ENCODE measurements at regions not wholly inside any gene's neighbourhood (a gene's known extent, or its start where the extent isn't known, plus 50 kb on each side); places are given as distances from the start of the nearest gene placed in this dataset.

DNA sequence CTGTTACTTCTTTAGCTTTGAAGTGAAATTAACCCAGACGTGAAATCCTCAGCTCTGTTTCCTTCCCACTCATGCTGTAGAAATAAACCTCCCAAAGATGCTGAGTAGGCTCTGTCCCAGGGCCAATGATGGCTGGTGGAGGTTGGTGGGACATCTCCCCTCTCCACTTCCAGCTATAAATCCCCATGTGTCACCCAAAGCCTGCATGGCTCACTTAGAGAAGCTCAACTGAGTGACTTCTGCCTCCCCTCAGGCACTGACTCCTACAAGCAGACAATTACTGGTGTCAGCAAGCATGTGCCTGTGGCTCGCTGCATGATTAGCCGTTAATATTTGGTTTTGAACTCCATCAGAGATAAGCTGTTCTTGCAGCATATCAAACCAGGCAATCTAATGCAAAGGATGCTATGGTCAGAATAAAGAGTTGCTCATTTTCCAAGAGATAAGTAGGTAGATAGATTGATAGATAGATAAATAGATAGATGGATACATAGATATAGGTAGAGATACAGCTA, 569.5 kb upstream of the WWC1 start:
- no peak for DNase-seq

DNA sequence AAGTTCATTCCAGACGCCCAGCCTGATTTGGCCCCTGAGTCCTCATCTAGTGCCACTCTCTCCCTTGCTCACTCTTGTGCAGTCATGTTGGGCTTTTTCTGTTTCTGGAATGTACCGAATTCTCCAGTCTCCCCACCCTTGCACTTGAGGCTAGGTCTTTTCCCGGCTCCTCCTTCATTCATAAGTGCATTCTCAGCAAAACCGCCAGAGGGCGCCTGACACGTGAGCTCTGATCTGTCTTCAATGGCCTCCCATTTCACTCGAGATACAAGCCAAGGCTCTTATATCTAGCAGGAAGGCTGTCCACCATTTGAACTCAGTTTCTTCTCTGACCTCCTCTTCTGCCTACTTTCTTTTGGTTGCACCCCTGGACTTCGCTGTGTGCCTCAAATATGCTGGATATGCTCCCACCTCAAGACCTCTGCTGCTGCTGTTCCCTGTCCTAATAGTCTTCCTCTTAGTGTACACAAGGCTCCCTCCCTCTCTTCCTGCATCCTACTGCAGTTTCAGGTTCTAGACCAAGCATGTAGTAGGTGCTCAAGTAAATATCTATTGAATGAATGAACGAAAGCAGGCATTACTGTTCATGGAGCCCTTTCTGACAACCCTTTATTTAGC, 568.1 kb upstream of the WWC1 start:
- DNase-seq = peak; percentile 45

DNA sequence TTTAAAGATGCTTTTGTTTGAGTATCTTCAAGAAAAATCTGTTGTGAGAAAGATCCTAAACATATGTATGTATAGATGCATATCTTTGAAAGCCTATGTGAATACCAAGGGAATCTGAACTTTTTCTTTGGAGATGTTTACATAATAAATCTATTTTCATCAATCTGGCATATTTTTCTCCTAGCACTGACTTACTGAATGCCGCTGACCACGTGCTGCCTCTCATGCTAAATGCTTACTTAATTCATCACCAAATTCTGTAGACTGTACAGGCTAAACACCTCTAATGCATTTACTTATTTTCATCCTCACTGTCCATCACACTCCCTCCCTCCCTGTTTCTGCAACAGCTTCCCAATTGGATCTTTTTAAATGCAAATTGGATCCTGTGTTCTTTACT, 566.2 kb upstream of the WWC1 start:
- no peak for DNase-seq

DNA sequence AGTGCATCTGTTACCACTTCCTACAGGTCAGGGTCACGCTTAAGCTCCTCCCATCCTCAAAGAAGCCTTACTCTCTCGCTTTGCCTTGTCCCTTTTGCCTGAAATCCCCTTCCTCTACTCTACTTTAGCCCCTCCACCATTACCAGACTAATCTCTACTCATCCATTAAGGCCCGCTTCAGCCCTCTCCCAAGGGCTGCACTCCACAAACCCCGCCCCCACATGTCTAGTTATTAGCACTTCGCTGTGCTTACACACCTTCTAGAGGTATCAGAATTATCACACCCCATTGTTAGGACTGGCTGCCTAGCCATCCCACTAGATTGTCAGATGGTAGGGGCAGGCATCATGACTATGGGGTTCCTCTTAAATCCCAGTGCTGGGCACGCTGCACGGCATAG, 565.7 kb upstream of the WWC1 start:
- no peak for DNase-seq

DNA sequence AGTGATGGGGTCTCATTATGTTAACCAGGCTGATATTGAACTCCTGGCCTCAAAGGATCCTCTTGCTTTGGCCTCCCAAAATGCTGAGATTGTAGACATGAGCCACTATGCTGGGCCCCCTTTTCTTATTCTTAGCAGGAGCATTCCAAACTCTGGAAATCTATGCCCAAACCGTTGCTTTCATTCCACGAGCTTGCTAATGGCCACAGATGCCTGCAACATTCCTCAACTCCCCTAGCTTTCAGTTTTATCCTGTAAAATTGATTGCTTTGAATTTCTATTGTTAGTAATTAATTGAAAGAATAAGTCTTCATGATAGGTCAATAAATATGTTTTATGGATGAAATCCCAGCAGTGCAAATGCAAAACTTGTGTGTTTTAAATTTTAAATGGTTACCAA, 564.8 kb upstream of the WWC1 start:
- no peak for DNase-seq

DNA sequence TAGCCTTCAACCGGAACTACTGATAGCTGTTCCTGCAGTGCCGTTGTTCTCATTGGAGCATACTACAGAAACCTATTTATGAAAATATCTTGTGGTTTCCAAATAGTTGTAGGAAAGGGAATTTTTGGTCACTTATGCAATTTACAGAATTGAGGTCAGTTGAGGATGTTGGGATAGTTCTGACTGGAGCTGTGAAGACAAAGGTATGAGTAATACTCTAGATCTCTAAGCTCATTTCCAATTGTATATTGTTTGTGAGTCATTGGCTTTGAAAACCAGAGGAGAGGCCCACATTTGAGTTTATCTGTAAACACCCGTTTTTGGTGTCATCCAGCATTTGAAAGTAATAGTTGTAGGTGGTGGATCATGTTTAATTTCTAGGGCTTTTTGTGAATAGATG, 561.3 kb upstream of the WWC1 start:
- no peak for DNase-seq

DNA sequence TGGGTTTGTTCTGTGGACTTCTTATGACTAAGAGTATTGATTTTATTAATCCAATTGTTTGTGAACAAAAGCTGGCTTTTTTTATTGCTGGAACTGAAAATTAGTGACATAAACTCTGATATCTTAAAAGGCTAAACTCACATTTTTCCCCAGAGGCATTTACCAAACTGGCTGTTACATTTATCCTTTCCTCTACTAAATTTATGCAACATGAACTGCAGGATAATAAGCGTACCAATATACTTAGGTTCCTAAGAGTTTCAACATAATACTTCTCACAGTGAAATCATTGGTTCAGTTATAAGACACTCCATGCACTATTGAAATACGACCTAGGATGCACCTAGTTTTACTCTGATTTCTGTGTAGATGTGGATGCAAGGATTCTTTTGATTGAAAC, 560.8 kb upstream of the WWC1 start:
- no peak for DNase-seq

DNA sequence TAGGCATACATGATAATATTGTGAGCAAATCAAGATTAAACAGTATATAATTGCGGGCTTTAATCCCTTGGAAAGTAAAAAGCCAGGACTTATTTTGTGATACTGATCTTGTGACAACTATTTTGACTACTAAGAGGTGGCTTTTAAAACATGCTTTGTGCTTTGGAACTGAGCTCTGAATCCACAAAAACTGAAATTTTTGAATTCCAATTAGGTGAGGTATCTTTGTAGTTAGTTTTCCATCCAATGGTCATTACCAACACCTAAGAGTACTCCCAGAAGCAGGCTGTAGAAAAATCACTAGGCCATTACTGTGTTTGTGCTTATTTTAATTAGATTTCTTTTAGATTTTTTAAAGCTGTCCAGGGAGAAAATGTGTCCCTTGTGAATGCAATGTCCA, 559.5 kb upstream of the WWC1 start:
- no peak for DNase-seq

DNA sequence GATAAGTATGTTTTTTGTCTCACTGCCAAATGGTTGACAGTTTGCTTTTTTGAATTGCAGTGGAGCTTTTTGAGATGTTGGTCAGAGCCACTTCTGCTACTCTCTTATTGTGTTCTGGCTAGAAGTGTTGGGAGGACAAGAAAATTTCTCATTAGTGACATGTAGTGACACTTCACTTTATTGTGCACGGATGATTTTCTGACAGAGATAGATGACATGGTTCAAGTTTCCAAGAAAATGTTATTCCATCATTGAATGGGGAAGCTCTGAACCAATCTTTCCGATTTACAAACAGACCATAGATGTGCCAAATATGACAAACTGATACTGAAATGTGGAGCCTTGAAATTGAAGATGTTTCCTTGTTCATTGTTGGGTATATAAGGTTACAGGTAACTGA, 558.9 kb upstream of the WWC1 start:
- DNase-seq = no peak

DNA sequence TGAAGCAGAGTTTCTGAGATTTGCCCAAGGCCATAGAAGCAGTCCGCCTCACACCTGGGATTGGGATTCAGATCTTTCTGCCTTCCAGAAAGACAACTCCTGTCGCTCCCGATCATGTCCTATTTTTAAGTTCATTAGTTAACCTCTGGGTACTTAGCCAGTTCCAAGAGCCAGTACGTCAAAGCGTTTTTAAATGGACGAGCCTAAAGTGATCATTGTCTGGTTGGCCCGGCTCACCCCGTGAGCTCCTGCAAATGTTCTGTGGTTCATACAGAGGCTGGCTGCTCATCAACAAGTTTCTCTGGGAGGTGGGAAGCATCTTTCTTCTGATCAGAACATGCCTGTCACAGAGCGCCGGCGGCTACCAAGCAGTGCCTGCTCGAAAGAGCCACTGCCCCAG, 554.5 kb upstream of the WWC1 start:
- no peak for DNase-seq

DNA sequence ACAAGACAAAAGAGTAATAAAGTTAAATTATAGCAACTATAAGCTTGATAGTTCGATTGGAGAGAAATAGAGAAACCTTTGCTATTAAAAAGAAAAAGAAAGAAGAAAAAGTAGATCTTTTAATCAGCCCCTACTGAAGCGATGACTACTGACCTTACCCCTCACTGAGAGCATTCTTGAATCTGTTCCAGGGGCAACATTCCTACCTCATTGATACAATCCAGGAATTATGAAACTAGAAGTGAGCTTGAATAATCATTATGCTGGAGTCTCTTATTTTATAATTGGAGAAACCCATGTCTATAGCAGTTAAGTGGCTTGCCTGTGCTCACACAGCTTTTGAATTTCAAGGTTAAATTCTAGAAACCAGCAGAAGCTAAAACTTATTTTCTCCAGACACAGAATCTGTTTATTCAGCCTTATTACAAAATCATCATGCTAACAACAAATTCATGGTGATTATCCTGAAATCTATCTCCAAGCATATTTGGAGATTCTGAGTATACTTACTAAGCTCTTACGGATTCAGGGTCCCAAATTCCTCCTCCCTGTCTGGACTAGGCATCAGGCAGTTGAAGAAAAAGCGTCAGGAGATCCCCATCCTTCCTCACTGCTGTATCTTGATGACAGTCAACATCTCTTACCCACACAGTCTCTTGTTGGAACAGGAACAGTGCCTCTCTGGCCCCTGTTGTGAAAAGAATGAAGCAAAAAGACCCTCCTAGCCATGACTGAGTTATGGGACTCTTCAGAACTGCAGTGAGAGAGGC, 547.6 kb upstream of the WWC1 start:
- DNase-seq = peak; percentile 18

DNA sequence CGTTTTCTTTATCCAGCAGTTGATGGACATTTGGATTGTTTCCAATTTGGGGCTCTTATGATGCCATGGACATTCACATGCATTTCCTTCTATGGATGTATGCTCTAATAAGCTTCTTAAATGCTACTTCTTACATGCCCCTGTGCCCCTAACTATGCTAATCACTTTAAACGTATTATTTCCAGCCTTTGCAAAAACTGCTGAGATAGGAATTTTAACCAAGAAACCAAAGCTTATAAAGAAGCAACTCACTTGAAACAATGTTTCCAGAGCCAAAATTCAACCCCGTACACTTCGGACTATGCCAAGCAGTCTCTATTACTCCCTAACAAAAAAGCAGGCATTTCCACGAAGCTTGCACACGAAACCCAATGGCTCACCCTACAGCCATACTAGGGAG, 545.6 kb upstream of the WWC1 start:
- DNase-seq = no peak

DNA sequence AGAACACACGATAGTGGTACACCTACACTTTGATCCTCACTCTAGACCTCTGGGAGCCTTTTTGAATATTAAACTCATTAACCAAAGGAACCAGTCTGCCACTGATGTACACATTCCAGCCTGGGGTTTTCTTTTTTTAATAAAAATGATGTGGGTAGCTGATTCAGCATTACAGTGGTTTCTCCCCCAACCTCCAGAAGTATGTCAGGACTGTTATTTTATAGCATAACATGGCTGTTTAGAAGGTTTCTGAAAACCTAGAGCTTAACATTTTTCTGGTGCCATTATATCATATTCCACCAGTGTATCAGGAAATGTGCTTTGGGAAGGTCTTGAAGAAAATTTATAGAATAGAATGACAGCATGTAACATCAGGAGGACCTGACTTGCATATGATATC, 540.9 kb upstream of the WWC1 start:
- DNase-seq = no peak

DNA sequence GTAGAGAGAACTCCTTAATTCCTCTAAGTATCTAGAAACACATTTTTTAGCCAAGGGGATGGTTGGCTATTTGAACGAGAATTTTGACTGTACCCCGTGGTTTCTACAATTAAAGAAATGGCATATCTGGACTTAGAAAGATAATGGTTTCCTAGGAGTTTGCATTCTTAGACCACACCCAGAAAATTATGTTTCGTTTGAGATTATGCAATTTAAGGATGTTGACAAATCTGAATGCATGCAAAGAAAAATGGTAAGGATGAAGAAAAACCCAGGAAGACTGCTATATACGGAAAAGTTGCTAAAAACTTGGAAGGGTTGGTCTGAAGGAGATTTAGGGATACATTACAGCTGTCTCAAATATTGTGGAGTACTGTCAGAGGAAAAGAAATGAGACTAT, 538.5 kb upstream of the WWC1 start:
- DNase-seq = no peak

DNA sequence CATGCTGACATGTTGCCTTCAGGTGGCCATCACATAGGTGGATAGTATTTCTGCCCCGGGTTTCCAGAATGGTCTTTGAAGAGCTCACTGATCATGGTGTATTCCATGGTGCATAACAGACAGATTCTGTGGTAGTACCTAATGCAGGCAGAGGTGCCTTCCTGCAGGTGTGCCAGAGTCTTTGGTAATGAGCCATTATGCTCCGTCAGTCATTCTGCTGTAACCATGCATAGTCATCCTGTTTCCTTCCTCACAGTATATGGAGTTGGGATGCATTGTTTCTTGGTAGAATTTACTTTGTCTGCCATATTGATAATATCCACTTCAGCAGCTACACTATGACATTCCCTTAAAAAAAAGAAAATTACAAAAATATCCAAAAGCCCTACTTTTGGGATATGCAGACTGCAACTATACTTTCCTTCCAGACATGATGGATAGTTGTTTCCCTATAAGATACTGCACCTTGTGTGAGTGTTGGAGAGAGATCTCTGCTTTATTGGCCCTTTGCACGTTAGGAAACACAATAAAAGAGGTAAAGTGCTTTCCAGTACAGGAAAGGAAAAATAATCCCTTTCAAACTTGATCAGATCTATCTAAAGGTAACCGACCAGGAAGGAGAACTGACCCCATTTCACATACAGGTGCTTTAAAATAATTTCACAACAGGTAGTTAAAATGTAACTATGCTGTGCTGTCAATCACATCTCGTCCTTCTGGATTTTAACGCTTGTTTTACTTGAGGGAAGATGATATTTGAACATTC, 537.5 kb upstream of the WWC1 start:
- DNase-seq = no peak

DNA sequence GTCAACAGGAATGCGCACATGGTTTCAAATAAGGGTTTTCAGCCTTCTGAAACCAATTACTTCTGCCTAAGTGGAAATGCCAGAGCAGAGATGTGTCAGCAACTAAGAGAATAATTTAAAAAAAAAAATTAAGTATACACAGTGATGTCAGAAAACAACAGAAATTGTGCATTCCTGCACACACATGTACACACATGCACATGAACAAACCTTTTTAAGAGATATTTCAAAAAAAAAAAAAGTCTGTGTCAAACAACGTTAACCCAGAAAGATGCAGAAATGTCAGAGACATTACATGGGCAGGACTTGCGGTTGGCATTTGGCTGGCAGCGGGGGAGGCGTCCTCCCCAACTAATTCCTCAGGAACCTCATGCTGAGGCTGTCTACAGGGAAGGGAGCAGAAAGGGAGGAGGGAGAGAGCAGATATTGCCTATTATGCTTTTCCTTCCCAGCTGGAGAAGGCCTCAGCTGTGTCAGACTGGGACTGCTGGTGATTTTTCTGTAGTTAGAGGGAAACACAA, 536.9 kb upstream of the WWC1 start:
- DNase-seq = no peak

DNA sequence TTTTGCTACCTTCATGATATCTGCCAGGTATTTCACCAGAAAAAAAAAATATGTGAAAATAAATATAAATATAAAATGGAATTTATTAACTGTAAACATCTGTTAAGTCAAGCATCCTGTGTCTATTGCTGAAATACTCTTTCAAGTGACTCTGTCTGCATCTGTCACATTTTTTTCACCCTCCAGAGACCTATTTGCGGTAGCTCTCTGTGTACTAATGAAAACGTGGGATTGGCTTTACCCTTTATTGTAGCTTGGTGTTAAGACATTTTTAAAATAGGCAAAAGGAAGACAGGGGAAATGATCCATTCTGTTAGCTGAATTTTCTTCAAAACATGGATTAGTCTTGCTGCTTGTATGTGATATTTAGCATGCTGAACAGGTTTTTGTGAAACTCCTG, 536.0 kb upstream of the WWC1 start:
- no peak for DNase-seq

DNA sequence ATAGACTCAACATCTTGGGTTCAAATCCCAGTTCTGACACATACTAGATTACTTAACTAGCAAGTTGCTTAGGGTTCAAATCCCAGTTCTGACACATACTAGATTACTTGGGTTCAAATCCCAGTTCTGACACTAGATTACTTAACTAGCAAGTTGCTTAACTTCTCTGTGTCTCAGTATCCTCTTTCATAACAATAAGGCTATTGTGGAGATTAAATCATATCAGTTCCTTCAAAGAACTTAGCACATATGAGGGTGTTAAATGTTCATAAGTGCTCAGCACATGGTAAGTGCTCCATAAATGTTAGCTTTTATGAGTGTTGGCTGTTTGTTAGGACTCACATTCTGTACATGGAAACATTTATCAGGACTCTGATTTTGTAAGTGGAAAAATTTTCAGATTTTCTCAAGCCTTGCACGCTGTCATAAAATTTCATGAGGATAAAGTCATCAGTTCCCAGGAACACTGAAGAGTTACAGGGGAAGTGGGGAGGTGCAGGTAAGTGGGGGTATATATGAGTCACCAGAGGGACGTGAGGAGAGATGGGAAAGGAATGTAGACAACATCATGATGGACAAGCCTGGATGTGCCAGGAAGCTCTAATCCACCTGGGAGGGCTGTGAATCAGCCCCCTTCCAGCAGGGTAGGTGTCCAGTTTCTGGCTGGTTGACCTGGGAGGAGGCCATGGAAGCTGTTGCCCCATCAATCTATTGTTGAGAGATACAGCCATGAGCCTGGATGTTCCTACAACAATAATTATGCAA, 532.2 kb upstream of the WWC1 start:
- DNase-seq = no peak

DNA sequence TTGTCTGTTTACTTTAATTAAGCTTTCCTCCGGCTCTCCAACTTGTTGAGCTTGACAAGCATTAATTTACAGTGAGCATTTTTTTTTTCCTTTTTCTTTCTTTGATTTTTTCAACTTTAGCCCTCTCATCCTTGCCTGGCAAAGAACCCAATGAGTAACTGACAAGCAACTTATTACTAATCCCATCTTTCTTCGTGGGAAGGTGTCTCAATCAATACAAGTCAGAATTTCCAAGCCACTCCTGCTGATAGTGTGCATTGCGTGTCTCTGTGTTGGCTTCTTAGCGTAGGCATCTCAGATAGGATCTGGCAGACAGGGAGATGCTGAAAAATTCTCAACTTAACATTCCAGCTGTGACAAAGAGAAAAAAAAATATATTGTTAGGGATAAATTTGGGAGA, 527.7 kb upstream of the WWC1 start:
- DNase-seq = no peak

DNA sequence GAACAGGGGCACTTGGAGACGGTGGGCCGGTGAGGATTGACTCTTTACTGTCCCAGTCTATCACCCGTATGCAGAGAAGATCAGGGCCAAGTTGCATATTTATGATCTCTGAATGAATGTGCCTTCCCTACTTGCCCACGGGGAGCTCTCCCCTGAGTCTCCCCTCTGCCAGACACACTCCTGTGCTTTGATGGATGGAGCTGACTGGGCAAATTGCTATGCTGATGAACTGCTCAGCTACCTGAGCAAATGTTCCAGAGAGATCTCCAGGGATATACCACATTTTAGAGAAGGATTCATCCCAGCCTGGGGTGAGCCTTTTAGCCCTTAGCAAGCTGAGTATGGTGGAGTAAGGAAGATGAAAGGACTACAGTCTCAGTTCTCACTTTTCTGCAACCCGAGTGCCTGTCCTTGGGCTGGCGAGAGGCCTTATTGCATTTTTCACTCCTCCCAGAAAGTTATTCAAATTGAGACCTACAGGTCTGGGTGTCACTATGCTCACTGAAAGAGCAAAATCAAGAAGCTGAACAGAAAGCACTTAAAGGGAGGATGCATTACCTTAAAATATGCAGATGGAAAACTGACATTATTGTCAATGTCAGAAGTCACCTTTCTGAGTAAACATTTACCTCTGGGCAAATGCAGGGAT, 526.7 kb upstream of the WWC1 start:
- DNase-seq = no peak

DNA sequence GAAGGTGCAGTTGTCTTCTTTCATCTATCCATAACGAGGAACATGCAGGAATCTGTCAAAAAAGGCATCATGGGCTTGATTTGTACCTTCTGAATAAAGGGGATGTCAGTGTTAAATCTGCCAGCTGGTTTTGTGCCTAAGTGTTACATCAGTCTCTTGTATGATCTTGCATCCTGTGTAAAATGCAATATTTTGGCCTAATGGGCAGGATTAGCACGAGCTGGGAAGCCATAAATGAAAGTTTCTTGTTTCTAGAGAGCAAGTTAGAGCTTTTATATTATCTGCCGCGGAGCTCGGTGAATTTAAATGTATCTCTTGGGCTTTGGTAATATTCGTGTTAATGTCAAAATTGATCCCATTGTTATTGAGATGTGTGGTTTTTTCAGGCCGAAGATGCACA, 526.1 kb upstream of the WWC1 start:
- DNase-seq = no peak

DNA sequence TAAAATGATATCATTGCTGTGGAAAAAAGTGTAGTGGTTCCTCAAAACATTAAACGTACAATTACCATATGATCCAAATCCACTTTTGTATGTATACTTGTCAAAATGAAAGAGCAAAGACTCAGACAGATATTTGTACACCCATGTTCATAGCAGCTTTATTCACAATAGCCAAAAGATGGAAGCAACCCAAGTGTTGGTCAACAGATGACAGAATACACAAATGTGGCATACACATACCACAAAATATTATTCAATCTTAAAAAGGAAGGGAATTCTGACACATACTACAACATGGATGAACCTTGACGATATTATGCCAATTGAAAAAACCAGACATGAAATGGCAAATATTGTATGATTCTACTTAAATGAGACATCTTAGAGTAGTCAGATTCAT, 524.5 kb upstream of the WWC1 start:
- DNase-seq = no peak

DNA sequence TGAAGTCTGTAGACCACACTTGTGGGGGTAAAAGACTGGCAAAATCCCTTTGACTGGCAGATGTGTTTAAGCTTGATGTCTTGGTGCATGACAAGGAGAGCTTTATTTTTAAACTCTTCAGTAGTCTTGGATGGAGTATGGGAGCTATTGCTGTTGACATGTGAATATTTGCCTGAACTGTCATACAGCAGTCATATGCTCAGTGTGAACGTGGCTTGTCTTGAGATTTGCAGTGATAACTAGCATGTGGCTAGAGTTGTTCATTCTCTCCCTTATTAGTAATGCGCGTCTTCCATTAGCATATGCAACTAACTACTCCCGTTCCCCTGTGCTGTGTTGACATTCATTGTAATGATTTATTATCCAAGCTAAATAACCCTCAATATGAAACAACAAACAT, 523.6 kb upstream of the WWC1 start:
- DNase-seq = no peak
